HG03280 (cell line): ENCODE measurements at regions not wholly inside any gene's neighbourhood (a gene's known extent, or its start where the extent isn't known, plus 50 kb on each side); places are given as distances from the start of the nearest gene placed in this dataset.
"Not testable (repeated sequence)": the region's sequence is repeated elsewhere in the genome, so short reads cannot be mapped to it uniquely, and the experiment has no call there.

ENCODE experiments used
- ATAC-seq: cut with Tn5 transposase; IDR thresholded peaks from one replicate; pipeline ENCODE4 v1.9.1; 2021; ENCODE audit warnings: mild to moderate bottlenecking, moderate library complexity; ENCODE audit not compliant: unreplicated experiment

GRCh38 chr6:91052473-91053450, 465.9 kb upstream of the MAP3K7 start:
- not testable (repeated sequence) for ATAC-seq

GRCh38 chr6:91045161-91045560, 458.3 kb upstream of the MAP3K7 start:
- ATAC-seq: no peak

GRCh38 chr6:91043751-91044150, 456.9 kb upstream of the MAP3K7 start:
- no peak for ATAC-seq

GRCh38 chr6:91042656-91043055, 455.8 kb upstream of the MAP3K7 start:
- no peak for ATAC-seq

- no peak for ATAC-seq
Observed at GRCh38 chr6:91033964-91034363, 447.1 kb upstream of the MAP3K7 start.

GRCh38 chr6:91031581-91031980, 444.7 kb upstream of the MAP3K7 start:
- no peak for ATAC-seq

GRCh38 chr6:91029211-91029610, 442.3 kb upstream of the MAP3K7 start:
- no peak for ATAC-seq

- no peak for ATAC-seq
Observed at GRCh38 chr6:91023529-91023928, 436.7 kb upstream of the MAP3K7 start.

- ATAC-seq: peak; percentile 61
Observed at GRCh38 chr6:91020744-91021143, 433.9 kb upstream of the MAP3K7 start.

- ATAC-seq: no peak
Observed at GRCh38 chr6:91018586-91018985, 431.7 kb upstream of the MAP3K7 start.

GRCh38 chr6:91013511-91013910, 426.6 kb upstream of the MAP3K7 start:
- ATAC-seq: no peak

GRCh38 chr6:90997076-90997475, 410.2 kb upstream of the MAP3K7 start:
- ATAC-seq: no peak

- no peak for ATAC-seq
Observed at GRCh38 chr6:90993770-90994169, 406.9 kb upstream of the MAP3K7 start.

- no peak for ATAC-seq
Observed at GRCh38 chr6:90989763-90990162, 402.9 kb upstream of the MAP3K7 start.

- no peak for ATAC-seq
Observed at GRCh38 chr6:90984066-90984465, 397.2 kb upstream of the MAP3K7 start.

- no peak for ATAC-seq
Observed at GRCh38 chr6:90983462-90983861, 396.6 kb upstream of the MAP3K7 start.

GRCh38 chr6:90982581-90982980, 395.7 kb upstream of the MAP3K7 start:
- ATAC-seq: no peak

- ATAC-seq: no peak
Observed at GRCh38 chr6:90982051-90982450, 395.2 kb upstream of the MAP3K7 start.

- ATAC-seq: peak; percentile 64
Observed at GRCh38 chr6:90978046-90978445, 391.2 kb upstream of the MAP3K7 start.

GRCh38 chr6:90977513-90977912, 390.6 kb upstream of the MAP3K7 start:
- no peak for ATAC-seq

GRCh38 chr6:90976341-90976740, 389.5 kb upstream of the MAP3K7 start:
- no peak for ATAC-seq

GRCh38 chr6:90975741-90976140, 388.9 kb upstream of the MAP3K7 start:
- no peak for ATAC-seq

GRCh38 chr6:90973188-90973587, 386.3 kb upstream of the MAP3K7 start:
- ATAC-seq: no peak
